GM23248 (cell line): ENCODE measurements at regions not wholly inside any gene's neighbourhood (a gene's known extent, or its start where the extent isn't known, plus 50 kb on each side); places are given as distances from the start of the nearest gene placed in this dataset.
"Not testable (repeated sequence)": the region's sequence is repeated elsewhere in the genome, so short reads cannot be mapped to it uniquely, and the experiment has no call there.

Experiments
- DNase-seq: peaks from one replicate; pipeline ENCODE4 v3.0.0-alpha.2; 2015
- H2AFZ ChIP-seq: fragments of 200-600 bp; sonication (generic); 2 replicates; pipeline ENCODE4 v1.6.1; 2016; ENCODE audit warnings: antibody characterized with exemption
- H3F3A ChIP-seq: fragments of 200-600 bp; sonication (generic); 2 replicates; pipeline ENCODE4 v1.6.1; 2016; ENCODE audit warnings: mild to moderate bottlenecking, antibody characterized with exemption, mixed run types; ENCODE audit not compliant: insufficient read depth
- H3K27ac ChIP-seq: fragments of 200-600 bp; sonication (generic); 2 replicates; pipeline ENCODE4 v1.5.1; 2016; ENCODE audit warnings: mild to moderate bottlenecking
- H3K27me3 ChIP-seq: fragments of 200-600 bp; sonication (generic); replicated peaks from 2 replicates; pipeline ENCODE4 v1.6.1; 2016; ENCODE audit warnings: mild to moderate bottlenecking; ENCODE audit not compliant: insufficient read depth
- H3K36me3 ChIP-seq: fragments of 200-600 bp; sonication (generic); 2 replicates; pipeline ENCODE4 v1.6.1; 2016; ENCODE audit warnings: low read depth, mild to moderate bottlenecking
- H3K4me1 ChIP-seq: fragments of 200-600 bp; sonication (generic); 2 replicates; pipeline ENCODE4 v1.6.1; 2016; ENCODE audit warnings: mild to moderate bottlenecking; ENCODE audit not compliant: insufficient read depth
- H3K4me2 ChIP-seq: fragments of 200-600 bp; sonication (generic); one replicate; pipeline ENCODE4 v1.6.1; 2016; ENCODE audit warnings: mild to moderate bottlenecking; ENCODE audit not compliant: unreplicated experiment
- H3K4me3 ChIP-seq: fragments of 200-600 bp; sonication (generic); 2 replicates; pipeline ENCODE4 v1.5.1; 2016; ENCODE audit warnings: mild to moderate bottlenecking
- H3K79me2 ChIP-seq: fragments of 200-600 bp; sonication (generic); 2 replicates; pipeline ENCODE4 v1.6.1; 2016; ENCODE audit warnings: mild to moderate bottlenecking; ENCODE audit not compliant: insufficient read depth
- H3K9ac ChIP-seq: fragments of 200-600 bp; sonication (generic); 2 replicates; pipeline ENCODE4 v1.6.1; 2016; ENCODE audit warnings: mild to moderate bottlenecking
- H3K9me2 ChIP-seq: fragments of 200-600 bp; sonication (generic); 2 replicates; pipeline ENCODE4 v1.6.1; 2016; ENCODE audit warnings: mixed run types, mild to moderate bottlenecking, moderate library complexity; ENCODE audit not compliant: insufficient read depth
- H3K9me3 ChIP-seq: fragments of 200-600 bp; sonication (generic); one replicate; pipeline ENCODE4 v1.6.1; 2017; ENCODE audit warnings: low read depth
- H4K20me1 ChIP-seq: fragments of 200-600 bp; sonication (generic); 2 replicates; pipeline ENCODE4 v1.6.0; 2016; ENCODE audit not compliant: insufficient read depth
- EZH2 ChIP-seq: fragments of 200-600 bp; sonication (generic); IDR thresholded peaks from 2 replicates; pipeline ENCODE4 v1.6.1; 2018; ENCODE audit warnings: antibody characterized with exemption, mild to moderate bottlenecking; ENCODE audit not compliant: insufficient read depth, poor library complexity, severe bottlenecking
- EZH2phosphoT487 ChIP-seq: fragments of 200-600 bp; sonication (generic); IDR thresholded peaks from 2 replicates; pipeline ENCODE4 v1.6.1; 2018; ENCODE audit warnings: antibody characterized with exemption, moderate library complexity, mild to moderate bottlenecking, low read depth; ENCODE audit not compliant: insufficient read depth
- WGBS, 2 experiments: methylation state at CpG; one replicate each; pipeline ENCODE4 v1.1.6; 2015 to 2017; ENCODE audit warnings: low lambda C conversion rate in 2 of 2, low coverage in 1 of 2; ENCODE audit errors: missing lambda C conversion rate in 2 of 2; 5-methylcytosine and 5-hydroxymethylcytosine counted together
- in situ Hi-C: fragments of 300-500 bp; cut with MboI; formaldehyde crosslinking; loops from 2 replicates; pipeline ENCODE4 v1.15.0; 2020

DNA sequence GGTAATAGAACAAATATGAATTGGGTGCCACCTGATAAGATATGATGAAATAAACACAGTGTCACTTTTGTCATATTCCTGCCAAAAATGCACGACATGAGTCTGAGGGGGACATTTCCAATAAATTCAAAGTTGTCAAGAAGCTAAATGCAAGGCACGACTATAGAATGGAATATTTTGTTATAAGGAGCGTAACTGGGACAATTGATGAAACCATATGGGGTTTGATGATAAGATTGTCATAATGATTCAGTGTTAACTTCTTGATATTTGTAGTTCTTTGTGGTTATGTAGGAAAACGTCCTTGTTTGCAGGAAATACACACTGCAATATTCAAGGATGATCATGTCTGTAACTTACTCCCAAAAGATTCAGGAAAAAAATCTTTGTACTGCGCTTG, 163.3 kb downstream of the MEX3B start:
- in situ Hi-C loops = no loop called here
- Histone ChIP-seq H3K4me2 (no peak overlapping the region), H3F3A (no peaks in the 10 kb centered on the region), H2AFZ (no peak overlapping the region), H3K27ac (no peak overlapping the region), H3K9ac (no peak overlapping the region), H3K27me3 (0 out of 2 replicates have a peak, but pooled peaks cover 2% of the 10 kb centered on the region), H3K9me3 (no peaks in the 10 kb centered on the region), H3K4me1 (0 out of 2 replicates have a peak, but pooled peaks cover 1% of the 10 kb centered on the region), H3K36me3 (no peaks in the 10 kb centered on the region), H3K9me2 (no peaks in the 10 kb centered on the region), H3K79me2 (no peaks in the 10 kb centered on the region), H3K4me3 (no peak overlapping the region), H4K20me1 (no peaks in the 10 kb centered on the region)
- WGBS, 2 experiments = 59 to 60% methylated on average over 5 of the region's 5 CpGs
- no peak for DNase-seq
- TF ChIP-seq EZH2phosphoT487 = no peak
- TF ChIP-seq EZH2 = no peak

DNA sequence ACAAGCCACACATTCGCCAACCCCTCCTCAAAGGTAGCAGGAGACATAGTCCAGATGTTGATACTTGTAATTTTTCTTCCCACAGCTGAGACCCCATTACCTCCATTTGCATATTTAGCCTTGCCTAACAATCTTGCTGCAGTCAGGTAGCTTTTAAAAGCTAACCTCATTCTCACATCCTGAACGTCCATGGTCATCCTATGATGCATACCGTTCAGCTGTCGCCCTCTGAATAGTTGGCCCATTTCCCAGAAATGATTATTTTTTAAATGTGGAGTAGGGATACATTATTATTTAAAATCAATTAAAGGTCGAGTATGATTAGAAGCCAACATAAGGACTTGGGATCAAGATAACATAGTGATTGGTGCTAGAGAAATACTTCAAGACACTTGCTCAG, 165.0 kb downstream of the MEX3B start:
- Histone ChIP-seq H3K9me3 (no peaks in the 10 kb centered on the region), H3K4me3 (no peak overlapping the region), H3K4me2 (no peak overlapping the region), H3K4me1 (no peaks in the 10 kb centered on the region), H2AFZ (no peak overlapping the region), H3K27ac (no peak overlapping the region), H3K79me2 (no peaks in the 10 kb centered on the region), H3K9me2 (no peaks in the 10 kb centered on the region), H3K27me3 (0 out of 2 replicates have a peak, but pooled peaks cover 2% of the 10 kb centered on the region), H3K9ac (no peak overlapping the region), H3F3A (no peaks in the 10 kb centered on the region), H4K20me1 (no peaks in the 10 kb centered on the region), H3K36me3 (no peaks in the 10 kb centered on the region)
- 69 to 75% methylated on average over 5 of the region's 5 CpGs for WGBS, 2 experiments
- TF ChIP-seq EZH2 (no peak), EZH2phosphoT487 (no peak)
- DNase-seq = no peak
- in situ Hi-C loops = no loop called here

DNA sequence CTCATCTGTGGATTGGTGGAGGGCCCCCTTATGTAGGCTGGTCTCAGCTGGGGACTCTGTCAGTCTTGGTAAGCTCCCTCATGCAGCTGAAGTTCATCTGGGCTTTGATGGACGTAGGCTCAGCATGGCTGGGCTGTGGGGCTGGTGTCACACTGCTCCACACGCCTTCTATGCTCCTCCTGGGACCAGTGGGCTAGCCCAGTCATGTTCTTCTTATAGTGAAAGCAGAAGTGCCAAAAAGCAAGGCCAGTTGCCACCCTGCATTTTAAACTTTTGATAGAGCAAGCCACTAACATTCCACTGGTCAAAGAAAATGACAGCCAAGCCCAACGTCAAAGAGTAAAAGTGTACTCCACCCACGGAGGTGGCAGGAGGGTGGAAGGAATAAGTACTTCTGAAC, 165.5 kb downstream of the MEX3B start:
- in situ Hi-C loops = no loop called here
- Histone ChIP-seq H3K4me3 (no peak overlapping the region), H3K27me3 (0 out of 2 replicates have a peak, but pooled peaks cover 2% of the 10 kb centered on the region), H3F3A (no peaks in the 10 kb centered on the region), H4K20me1 (no peaks in the 10 kb centered on the region), H3K4me2 (no peak overlapping the region), H2AFZ (no peak overlapping the region), H3K9me2 (no peaks in the 10 kb centered on the region), H3K4me1 (no peaks in the 10 kb centered on the region), H3K36me3 (no peaks in the 10 kb centered on the region), H3K79me2 (no peaks in the 10 kb centered on the region), H3K9me3 (no peaks in the 10 kb centered on the region), H3K9ac (no peak overlapping the region), H3K27ac (no peak overlapping the region)
- DNase-seq = no peak
- TF ChIP-seq EZH2 (no peak), EZH2phosphoT487 (no peak)
- WGBS, 2 experiments = 32 to 35% methylated on average over 4 of the region's 4 CpGs

DNA sequence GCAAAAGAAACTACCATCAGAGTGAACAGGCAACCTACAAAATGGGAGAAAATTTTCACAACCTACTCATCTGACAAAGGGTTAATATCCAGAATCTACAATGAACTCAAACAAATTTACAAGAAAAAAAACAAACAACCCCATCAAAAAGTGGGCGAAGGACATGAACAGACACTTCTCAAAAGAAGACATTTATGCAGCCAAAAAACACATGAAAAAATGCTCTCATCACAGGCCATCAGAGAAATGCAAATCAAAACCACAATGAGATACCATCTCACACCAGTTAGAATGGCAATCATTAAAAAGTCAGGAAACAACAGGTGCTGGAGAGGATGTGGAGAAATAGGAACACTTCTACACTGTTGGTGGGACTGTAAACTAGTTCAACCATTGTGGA, 170.1 kb downstream of the MEX3B start:
- H3K79me2 ChIP-seq, H3K27ac ChIP-seq, H3K27me3 ChIP-seq, H3K4me1 ChIP-seq, H3K9me3 ChIP-seq, H3K9me2 ChIP-seq, H2AFZ ChIP-seq, DNase-seq, in situ Hi-C loops, H3F3A ChIP-seq, H4K20me1 ChIP-seq, H3K4me2 ChIP-seq, H3K36me3 ChIP-seq, H3K4me3 ChIP-seq, H3K9ac ChIP-seq: not testable (repeated sequence)
- WGBS, 2 experiments = 81% methylated on average over 1 of the region's 1 CpG; no CpG with 5 or more reads in 1 of the 2 experiments

DNA sequence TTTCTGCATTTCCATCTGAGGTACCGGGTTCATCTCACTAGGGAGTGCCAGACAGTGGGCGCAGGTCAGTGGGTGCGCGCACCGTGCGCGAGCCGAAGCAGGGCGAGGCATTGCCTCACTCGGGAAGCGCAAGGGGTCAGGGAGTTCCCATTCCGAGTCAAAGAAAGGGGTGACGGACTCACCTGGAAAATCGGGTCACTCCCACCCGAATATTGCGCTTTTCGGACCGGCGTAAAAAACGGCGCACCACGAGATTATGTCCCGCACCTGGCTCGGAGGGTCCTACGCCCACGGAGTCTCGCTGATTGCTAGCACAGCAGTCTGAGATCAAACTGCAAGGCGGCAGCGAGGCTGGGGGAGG, 175.1 kb downstream of the MEX3B start:
- H3K9me3 ChIP-seq, H3K4me2 ChIP-seq, in situ Hi-C loops, H3K4me1 ChIP-seq, H4K20me1 ChIP-seq, H3K79me2 ChIP-seq, H3K27ac ChIP-seq, H3F3A ChIP-seq, H3K27me3 ChIP-seq, H3K36me3 ChIP-seq, DNase-seq, H3K9me2 ChIP-seq, H2AFZ ChIP-seq, H3K4me3 ChIP-seq, H3K9ac ChIP-seq: not testable (repeated sequence)
- WGBS, 2 experiments = 80 to 88% methylated on average over 1 to 14 of the region's 29 CpGs

DNA sequence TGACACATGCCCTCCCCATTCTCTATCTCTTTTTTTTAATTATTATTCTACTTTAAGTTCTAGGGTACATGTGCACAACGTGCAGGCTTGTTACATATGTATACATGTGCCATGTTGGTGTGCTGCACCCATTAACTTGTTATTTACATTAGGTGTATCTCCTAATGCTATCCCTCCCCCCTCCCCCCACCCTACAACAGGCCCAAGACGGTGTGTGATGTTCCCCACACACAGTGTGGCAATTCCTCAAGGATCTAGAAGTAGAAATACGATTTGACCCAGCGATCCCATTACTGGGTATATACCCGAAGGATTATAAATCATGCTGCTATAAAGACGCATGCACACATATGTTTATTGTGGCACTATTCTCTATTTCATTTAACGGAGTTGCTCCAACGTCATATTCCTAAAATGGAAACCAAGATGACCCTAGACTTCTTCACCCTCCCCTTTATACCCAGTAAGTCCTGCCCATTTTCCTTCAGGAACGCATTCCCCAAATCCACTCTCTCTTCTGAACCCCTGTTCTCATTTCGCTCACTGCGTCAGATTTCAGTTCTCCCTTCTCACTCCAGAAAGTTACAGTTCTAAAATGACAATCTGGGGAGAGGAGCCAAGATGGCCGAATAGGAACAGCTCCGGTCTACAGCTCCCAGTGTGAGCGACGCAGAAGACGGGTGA, 175.6 kb downstream of the MEX3B start:
- H2AFZ ChIP-seq, H3K79me2 ChIP-seq, in situ Hi-C loops: not testable (repeated sequence)

More for the DNA sequence above, 175.6 kb downstream of the MEX3B start:
- not testable (repeated sequence) for H3K27ac ChIP-seq, H3K9me2 ChIP-seq, H3K4me3 ChIP-seq, H4K20me1 ChIP-seq, H3K27me3 ChIP-seq, H3K4me2 ChIP-seq, H3K4me1 ChIP-seq, H3K9me3 ChIP-seq, DNase-seq, H3F3A ChIP-seq, H3K36me3 ChIP-seq, H3K9ac ChIP-seq
- 58 to 60% methylated on average over 16 of the region's 16 CpGs for WGBS, 2 experiments
